Stimulated activated CD4-positive, alpha-beta T cell treated with anti-CD3 and anti-CD28 coated beads, Interleukin-4, amount 100 ng/mL, for 24 hours (primary cell): ENCODE measurements at regions not wholly inside any gene's neighbourhood (a gene's known extent, or its start where the extent isn't known, plus 50 kb on each side); places are given as distances from the start of the nearest gene placed in this dataset.

Experiments
- DNase-seq: peaks from one replicate; pipeline ENCODE4 v3.0.0-alpha.2; 2020

DNA sequence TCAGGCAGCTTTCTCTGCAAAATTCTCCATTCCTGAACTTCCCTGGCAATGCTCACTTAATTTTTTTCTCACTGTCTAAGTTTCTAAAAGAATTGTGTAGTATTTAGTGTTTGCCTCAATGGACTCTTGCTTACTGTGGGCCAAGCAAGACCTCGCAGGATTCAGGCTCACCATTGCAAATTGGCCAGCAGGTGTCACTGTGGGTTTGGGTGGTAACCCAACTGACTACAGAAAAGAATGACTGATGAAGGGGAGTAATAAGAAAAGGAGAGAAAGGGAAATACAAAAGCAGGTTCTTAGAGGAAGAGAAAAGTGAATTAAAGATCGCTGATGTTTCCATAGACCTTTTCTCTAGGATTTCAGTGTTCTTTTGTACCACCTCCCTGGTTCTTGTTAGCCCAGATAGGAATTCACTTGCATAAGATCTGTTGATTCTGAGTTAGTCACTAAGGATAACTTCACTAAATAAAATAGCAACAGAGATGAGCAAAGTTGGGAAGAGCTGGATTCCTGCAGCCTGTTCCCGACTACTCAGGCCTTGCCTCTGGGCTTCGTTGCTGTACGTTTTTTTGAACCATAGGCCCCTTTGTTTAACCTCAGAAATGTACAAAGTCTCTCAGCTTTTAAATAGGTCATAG, 386.5 kb upstream of the DDHD1 start:
- DNase-seq, result peak; percentile 36

DNA sequence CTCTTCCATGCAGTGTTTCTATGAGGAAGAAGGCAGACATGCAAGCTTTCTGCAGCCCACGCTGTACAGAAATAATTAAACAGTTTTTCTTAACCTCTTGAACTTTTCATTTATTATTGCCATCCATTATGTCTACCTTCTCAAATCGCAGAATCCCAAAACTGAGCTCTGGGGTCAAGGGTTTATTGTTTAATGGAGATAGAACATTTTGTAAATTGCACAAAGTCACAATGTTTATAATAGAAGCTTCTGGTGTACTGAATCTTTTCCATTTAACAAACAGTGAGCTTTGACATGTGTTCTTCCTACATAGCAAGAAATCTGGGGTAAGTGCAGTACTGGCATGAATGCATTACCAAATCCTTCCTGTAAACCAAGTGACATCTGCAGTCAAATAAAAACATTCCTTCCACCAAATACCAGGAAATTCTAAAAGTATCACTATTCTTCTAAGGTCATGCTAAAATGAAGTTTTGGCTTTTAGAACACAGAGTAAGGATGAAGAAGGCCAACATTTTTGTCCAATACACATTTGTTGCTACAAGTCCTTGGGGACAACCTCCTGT, 385.3 kb upstream of the DDHD1 start:
- DNase-seq, result no peak

DNA sequence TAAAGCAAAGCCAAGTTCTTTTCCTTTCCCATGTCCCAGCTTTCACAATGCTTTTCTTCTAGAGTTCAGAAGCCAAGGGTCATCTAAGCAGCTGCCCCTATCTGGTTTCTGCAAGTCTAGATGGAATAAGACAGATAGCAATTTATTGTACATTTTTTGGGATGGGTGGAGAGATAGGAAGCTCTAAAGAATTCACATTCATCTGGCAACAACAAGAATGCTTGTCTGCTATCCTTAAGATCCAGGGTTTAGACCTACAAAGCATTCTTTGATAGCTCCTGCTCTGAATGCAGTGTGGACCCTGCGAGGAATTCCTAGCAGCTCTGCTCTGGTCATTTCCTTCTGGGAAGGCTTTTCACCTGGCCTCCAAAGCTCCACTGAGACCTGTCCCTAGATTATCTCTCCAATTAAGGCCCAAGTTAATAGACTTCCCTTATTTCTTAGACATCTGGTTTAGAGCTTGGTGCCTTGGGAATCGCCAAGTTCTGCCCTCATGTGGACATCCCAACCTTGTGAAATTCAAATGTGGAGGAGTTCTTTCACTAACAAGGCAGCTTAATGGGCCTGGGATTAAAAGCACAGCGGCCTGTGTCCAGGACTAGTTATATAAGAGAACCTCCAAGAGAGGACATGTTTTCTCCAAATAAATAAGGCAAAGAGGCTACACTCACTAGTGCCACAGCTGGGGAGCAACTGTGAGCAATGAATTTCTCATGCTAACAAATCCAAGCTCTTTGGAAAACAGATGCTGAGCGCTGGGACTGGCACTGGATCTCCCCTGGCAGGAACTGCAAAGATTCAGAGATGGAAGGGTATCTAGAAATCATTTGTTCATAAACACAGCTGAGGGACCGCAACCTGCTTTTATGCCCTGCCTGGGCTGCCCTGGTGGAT, 384.5 kb upstream of the DDHD1 start:
- DNase-seq, result no peak

DNA sequence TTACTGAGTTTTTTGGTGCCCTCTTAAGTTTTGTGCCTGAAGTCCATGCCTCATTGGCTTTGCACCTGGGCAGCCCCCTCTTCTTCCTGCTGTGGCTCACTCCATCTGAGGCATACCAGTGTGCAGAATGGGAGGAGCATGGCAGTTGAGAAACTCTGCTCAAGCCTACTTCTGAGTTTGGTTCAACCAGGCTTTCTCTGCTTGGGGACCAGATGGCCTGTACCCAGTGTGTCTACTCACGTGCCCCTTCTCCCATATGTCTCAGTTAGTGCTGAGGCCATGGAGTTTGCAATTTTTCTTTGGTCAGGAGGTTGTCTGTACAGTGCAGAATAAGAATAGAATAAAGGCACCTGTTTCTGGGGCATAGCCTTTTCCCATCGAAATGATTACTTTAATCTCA, 383.3 kb upstream of the DDHD1 start:
- no peak for DNase-seq

DNA sequence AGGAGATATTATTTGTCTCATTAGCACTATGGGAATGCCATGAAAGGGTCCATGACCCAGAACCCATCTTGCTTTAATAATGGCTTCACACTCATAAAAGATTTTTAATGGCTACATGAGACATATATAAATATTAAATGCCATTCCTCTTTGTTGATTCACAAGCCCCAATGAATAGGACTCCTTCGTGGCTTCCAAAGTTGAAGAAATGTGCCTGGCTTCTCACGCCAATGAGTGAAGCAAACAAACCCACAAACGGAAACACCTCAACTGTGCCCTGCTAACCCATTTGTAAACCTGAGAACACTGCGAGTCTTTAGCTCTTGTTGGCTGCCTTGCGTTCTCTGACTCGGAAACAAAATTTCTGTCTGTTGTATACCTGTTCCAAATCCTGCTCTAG, 381.7 kb upstream of the DDHD1 start:
- DNase-seq, result no peak

DNA sequence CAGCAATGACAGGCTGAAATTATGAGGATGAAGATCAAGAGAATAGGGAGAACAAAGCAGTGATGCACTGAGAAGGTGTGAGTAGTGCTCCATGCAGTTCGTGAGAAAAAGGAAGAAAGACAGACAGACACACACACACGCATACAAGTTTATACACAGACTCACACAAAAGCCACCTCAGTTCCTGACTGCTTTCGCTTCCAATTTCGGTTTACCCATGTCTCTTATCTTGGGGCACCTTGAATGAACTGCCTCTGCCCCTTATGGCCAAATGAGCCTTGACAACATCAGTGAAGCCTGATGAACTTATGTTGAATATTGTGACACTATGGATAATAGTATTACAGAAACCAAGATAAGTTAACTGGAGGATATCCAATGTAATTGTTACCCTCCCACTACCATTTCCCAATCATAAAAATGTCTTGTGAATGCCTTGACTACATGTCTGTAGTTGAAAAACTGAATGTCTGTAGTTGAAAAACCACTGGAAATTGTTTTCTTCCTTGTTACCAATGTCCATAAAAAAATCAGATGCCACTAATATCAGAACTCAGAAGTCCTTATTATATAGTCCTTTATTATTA, 380.4 kb upstream of the DDHD1 start:
- DNase-seq, result no peak

GRCh38 chr14:53532853-53533252, 379.7 kb upstream of the DDHD1 start:
- no peak for DNase-seq

GRCh38 chr14:53531730-53532129, 378.6 kb upstream of the DDHD1 start:
- no peak for DNase-seq

- DNase-seq, result no peak
These were observed 378.0 kb upstream of the DDHD1 start for GRCh38 chr14:53531156-53531555.

- DNase-seq, result no peak
These were observed 376.4 kb upstream of the DDHD1 start for GRCh38 chr14:53529519-53529918.

GRCh38 chr14:53528185-53528671, 375.1 kb upstream of the DDHD1 start:
- DNase-seq, result no peak

- DNase-seq, result no peak
These were observed 373.1 kb upstream of the DDHD1 start for GRCh38 chr14:53526200-53526599.

DNA sequence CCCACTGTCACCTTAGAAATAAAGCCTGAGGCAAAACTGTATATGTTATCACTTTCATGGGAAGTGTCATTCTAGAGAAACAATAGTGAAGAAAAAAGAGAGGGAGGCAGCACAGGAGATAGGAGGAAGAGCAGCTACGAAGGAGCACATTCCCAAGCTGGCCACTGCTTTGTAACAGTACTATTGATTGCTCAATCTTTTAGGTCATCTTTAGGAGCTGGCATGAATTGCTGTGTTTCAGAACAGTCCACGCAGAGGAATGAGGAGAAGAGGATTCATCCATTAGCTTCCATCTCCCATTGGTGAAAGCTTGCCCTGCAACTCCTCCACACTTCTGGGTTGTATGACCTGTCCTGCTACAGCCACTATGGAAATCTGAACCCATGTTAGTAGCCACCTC, 372.5 kb upstream of the DDHD1 start:
- no peak for DNase-seq

GRCh38 chr14:53524391-53524790, 371.3 kb upstream of the DDHD1 start:
- DNase-seq, result no peak

DNA sequence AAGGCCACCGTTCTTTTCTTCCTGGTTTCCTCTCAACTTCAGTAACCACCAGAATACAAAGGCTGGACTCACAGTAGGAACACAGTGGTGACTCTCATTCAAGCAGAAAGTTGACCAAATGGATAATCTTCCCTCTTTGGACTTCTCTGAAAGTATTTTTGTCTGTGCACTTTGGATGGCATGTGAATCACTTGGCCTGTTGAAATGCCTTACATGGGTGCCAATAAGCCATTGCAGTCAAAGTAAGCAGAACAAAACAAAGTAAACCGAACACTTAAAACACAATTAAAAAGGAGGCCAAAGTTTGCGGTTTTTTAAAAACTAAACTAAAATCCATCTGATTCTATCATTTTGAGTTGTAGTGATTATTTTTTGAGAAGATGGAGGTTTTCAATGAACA, 370.1 kb upstream of the DDHD1 start:
- no peak for DNase-seq

GRCh38 chr14:53520078-53520928, 367.2 kb upstream of the DDHD1 start:
- no peak for DNase-seq

DNA sequence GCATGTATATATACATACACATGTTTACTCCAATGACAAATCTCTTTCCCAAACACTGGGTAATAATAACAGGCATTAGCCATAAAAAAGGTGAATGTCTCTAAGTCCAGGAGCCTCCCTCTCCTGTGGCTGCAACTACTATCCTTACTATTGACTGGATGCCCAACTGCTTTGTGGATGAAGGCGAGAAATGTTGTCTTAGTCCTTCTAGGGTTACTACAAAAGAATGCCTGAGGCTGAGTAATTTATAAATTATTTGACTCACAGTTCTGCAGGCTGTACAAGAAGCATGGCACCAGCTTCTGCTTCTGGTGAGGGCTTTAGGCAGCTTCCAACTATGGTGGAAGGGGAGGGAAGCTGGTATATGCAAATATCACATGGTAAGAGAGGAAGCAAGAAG, 366.0 kb upstream of the DDHD1 start:
- DNase-seq, result no peak

DNA sequence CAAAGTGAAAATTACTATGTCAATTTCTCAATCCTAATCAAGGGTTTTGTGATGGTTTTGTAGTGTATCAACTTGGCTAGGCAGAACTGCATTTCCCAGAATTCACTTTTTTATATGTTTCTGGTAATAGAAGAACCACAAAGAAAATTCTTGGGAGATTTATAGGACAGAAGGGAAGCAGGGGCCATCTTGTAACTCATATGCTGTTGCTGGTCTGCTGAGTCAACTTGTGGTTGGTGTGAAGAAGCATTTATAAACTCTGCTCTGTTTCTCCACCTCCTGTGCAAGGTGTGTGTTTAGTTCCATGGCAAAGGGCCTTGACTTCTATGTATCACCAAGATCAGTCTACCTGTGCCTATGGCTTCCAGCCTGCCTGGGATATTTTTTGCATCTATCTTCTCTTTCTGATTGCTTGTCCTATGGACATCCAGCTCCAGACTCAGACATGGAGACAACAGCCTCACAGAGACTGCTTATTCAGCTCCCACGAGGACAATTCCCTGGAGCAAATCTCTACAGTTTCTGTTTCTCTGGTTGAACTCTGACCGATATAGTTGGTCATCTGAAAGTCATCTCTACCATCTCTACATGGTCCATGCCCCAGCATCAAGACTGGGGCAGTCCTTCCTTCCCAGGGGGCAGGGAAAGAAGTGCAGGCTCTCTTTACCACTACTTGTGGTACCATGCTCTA, 364.3 kb upstream of the DDHD1 start:
- no peak for DNase-seq

- no peak for DNase-seq
These were observed 363.2 kb upstream of the DDHD1 start for GRCh38 chr14:53516261-53516774.

DNA sequence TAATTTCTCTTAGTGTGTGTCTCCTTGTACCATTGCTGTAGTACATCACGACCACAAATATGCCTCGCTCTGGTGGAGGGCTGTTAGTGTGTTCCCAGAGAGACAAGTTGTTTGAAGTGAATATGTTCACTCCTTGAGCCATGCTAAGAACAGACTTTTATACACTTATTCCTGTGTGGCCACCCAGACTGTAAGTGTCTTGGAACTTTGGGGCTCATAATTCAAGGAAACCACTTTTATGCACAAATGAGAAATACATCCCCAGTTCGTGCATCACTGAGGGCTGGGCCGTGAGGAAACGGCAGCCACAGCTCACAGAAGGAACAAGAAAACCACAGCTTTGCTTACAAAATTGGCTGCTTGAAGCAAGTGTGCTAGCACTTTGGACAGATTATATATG, 362.2 kb upstream of the DDHD1 start:
- no peak for DNase-seq

GRCh38 chr14:53514197-53514596, 361.1 kb upstream of the DDHD1 start:
- no peak for DNase-seq
